ENCODE measurements at regions not wholly inside any gene's neighbourhood (a gene's known extent, or its start where the extent isn't known, plus 50 kb on each side); places are given as distances from the start of the nearest gene placed in this dataset.

- no peak for TF ChIP-seq CTCF (IDR thresholded peaks at IDR 0.05; ENCODE audit: low read depth, low read length)
- no peak overlapping the region for H3K4me3 ChIP-seq (replicated peaks in 1 of 2; ENCODE audit: low read depth in 2 of 2, low read length in 2 of 2)
- no peak for DNase-seq (ENCODE audit: low read depth in 2 of 2)
Measured at GRCh38 chr2:30310371-30310770, 79.0 kb downstream of the LBH start.

GRCh38 chr2:30310955-30311354 lies 79.6 kb downstream of the LBH start:
- no peak for DNase-seq (ENCODE audit: low read depth in 2 of 2)
- no peak overlapping the region for H3K4me3 ChIP-seq (replicated peaks in 1 of 2; ENCODE audit: low read depth in 2 of 2, low read length in 2 of 2)
- TF ChIP-seq CTCF (IDR thresholded peaks at IDR 0.05; ENCODE audit: low read depth, low read length) = no peak

- TF ChIP-seq CTCF (IDR thresholded peaks at IDR 0.05; ENCODE audit: low read depth, low read length) = no peak
Measured at GRCh38 chr2:30311711-30312110, 80.4 kb downstream of the LBH start.

GRCh38 chr2:30312916-30313315 lies 81.6 kb downstream of the LBH start:
- DNase-seq (ENCODE audit: low read depth in 2 of 2) = no peak
- no peak for TF ChIP-seq CTCF (IDR thresholded peaks at IDR 0.05; ENCODE audit: low read depth, low read length)
- no peak overlapping the region for H3K4me3 ChIP-seq (replicated peaks in 1 of 2; ENCODE audit: low read depth in 2 of 2, low read length in 2 of 2)

More at GRCh38 chr2:30311711-30312110, 80.4 kb downstream of the LBH start:
- no peak overlapping the region for H3K4me3 ChIP-seq (replicated peaks in 1 of 2; ENCODE audit: low read depth in 2 of 2, low read length in 2 of 2)
- no peak for DNase-seq (ENCODE audit: low read depth in 2 of 2)

GRCh38 chr2:30314981-30315380 lies 83.6 kb downstream of the LBH start:
- no peak for TF ChIP-seq CTCF (IDR thresholded peaks at IDR 0.05; ENCODE audit: low read depth, low read length)
- no peak overlapping the region for H3K4me3 ChIP-seq (replicated peaks in 1 of 2; ENCODE audit: low read depth in 2 of 2, low read length in 2 of 2)
- DNase-seq (ENCODE audit: low read depth in 2 of 2) = no peak

GRCh38 chr2:30315391-30316063 lies 84.2 kb downstream of the LBH start:
- H3K4me3 ChIP-seq (replicated peaks in 1 of 2; ENCODE audit: low read depth in 2 of 2, low read length in 2 of 2) = no peak overlapping the region
- TF ChIP-seq CTCF (IDR thresholded peaks at IDR 0.05; ENCODE audit: low read depth, low read length) = no peak
- DNase-seq (ENCODE audit: low read depth in 2 of 2) = no peak

- no peak for TF ChIP-seq CTCF (IDR thresholded peaks at IDR 0.05; ENCODE audit: low read depth, low read length)
- H3K4me3 ChIP-seq (replicated peaks in 1 of 2; ENCODE audit: low read depth in 2 of 2, low read length in 2 of 2) = no peak overlapping the region
- DNase-seq (ENCODE audit: low read depth in 2 of 2) = no peak
Measured at GRCh38 chr2:30316408-30316807, 85.1 kb downstream of the LBH start.

All from cardiac fibroblast (primary cell).